ENCODE measurements at regions not wholly inside any gene's neighbourhood (a gene's known extent, or its start where the extent isn't known, plus 50 kb on each side); places are given as distances from the start of the nearest gene placed in this dataset.

DNA sequence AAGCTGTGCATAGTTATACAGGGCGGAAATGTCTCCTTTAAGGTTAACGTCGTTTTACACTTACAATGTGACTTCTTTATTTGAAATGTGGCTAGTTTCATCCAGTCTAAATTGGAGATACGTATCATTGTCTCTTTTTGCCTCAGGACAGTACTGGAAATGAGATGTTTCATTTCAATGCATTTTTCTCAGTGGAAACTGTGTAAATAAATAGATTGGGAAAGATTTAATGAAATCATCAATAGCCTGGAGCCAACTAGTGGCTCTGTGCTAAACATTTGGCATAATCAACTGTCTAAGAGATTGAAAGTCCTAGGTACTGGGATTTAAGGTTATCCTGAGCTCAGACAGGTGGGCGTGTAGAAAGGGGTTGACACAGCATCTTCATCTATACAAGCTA lies 691.5 kb upstream of the CCDC54 start:
- TF ChIP-seq, protein P1, sequence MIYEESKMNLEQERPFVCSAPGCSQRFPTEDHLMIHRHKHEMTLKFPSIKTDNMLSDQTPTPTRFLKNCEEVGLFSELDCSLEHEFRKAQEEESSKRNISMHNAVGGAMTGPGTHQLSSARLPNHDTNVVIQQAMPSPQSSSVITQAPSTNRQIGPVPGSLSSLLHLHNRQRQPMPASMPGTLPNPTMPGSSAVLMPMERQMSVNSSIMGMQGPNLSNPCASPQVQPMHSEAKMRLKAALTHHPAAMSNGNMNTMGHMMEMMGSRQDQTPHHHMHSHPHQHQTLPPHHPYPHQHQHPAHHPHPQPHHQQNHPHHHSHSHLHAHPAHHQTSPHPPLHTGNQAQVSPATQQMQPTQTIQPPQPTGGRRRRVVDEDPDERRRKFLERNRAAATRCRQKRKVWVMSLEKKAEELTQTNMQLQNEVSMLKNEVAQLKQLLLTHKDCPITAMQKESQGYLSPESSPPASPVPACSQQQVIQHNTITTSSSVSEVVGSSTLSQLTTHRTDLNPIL (CRISPR knock-in tag; IDR thresholded peaks at IDR 0.05; ENCODE audit: low read depth), result no peak
- TF ChIP-seq, protein P2, sequence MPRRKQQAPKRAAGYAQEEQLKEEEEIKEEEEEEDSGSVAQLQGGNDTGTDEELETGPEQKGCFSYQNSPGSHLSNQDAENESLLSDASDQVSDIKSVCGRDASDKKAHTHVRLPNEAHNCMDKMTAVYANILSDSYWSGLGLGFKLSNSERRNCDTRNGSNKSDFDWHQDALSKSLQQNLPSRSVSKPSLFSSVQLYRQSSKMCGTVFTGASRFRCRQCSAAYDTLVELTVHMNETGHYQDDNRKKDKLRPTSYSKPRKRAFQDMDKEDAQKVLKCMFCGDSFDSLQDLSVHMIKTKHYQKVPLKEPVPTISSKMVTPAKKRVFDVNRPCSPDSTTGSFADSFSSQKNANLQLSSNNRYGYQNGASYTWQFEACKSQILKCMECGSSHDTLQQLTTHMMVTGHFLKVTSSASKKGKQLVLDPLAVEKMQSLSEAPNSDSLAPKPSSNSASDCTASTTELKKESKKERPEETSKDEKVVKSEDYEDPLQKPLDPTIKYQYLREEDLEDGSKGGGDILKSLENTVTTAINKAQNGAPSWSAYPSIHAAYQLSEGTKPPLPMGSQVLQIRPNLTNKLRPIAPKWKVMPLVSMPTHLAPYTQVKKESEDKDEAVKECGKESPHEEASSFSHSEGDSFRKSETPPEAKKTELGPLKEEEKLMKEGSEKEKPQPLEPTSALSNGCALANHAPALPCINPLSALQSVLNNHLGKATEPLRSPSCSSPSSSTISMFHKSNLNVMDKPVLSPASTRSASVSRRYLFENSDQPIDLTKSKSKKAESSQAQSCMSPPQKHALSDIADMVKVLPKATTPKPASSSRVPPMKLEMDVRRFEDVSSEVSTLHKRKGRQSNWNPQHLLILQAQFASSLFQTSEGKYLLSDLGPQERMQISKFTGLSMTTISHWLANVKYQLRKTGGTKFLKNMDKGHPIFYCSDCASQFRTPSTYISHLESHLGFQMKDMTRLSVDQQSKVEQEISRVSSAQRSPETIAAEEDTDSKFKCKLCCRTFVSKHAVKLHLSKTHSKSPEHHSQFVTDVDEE (CRISPR knock-in tag; IDR thresholded peaks at IDR 0.05), result no peak

Data from SK-N-SH treated with all-trans-retinoic acid at 6 μM for 48 hours (cell line).